Stomach (tissue), 8 donors: ENCODE measurements at regions not wholly inside any gene's neighbourhood (a gene's known extent, or its start where the extent isn't known, plus 50 kb on each side); places are given as distances from the start of the nearest gene placed in this dataset.
"Not testable (repeated sequence)": the region's sequence is repeated elsewhere in the genome, so short reads cannot be mapped to it uniquely, and the experiment has no call there.

Experiments used
- DNase-seq, 2 donors: peaks; one replicate each; pipeline versions ENCODE4 v3.0.0 to v3.0.0-alpha.2; 2013 to 2019
- H3K27ac ChIP-seq, 5 donors: fragments of 200-600 bp in 4 of 5; sonication (generic) in 4 of 5; one replicate each; pipeline ENCODE4 v1.5.1; 2013 to 2019; ENCODE audit warnings: mild to moderate bottlenecking in 1 of 5, moderate library complexity in 1 of 5
- H3K27me3 ChIP-seq, 3 donors: fragments of 200-600 bp; sonication (generic); one replicate each; pipeline ENCODE4 v1.5.1; 2017 to 2019; ENCODE audit warnings: mixed run types in 1 of 3
- H3K36me3 ChIP-seq, 4 donors: fragments of 200-600 bp; sonication (generic); 1 replicate in 3 of 4; 2 replicates in 1 of 4; pipeline ENCODE4 v1.5.1; 2016 to 2019
- H3K4me1 ChIP-seq, 4 donors: fragments of 200-600 bp; sonication (generic); one replicate each; pipeline ENCODE4 v1.5.1; 2016 to 2019
- H3K4me3 ChIP-seq, 4 donors: fragments of 200-600 bp; sonication (generic) in 3 of 4; one replicate each; pipeline ENCODE4 v1.5.1; 2016 to 2019; ENCODE audit warnings: mild to moderate bottlenecking in 1 of 4
- H3K9me3 ChIP-seq, 4 donors: fragments of 200-600 bp; sonication (generic); one replicate each; pipeline ENCODE4 v1.5.1; 2016 to 2019
- CTCF ChIP-seq, 7 experiments: fragments of 450-650 bp in 4 of 7; fragments of 200-600 bp in 3 of 7; sonication (generic) in 3 of 7; IDR thresholded peaks; one replicate each; pipeline ENCODE4 v1.5.1; 2016 to 2019; ENCODE audit warnings: antibody characterized with exemption in 7 of 7, control low read depth in 2 of 7, mild to moderate bottlenecking in 1 of 7
- EP300 ChIP-seq: sonication (generic); formaldehyde crosslinking; IDR thresholded peaks from one replicate; pipeline ENCODE4 v1.6.1; 2017; ENCODE audit warnings: antibody characterized with exemption
- POLR2A ChIP-seq, 4 donors: fragments of 450-650 bp; IDR thresholded peaks; one replicate each; pipeline ENCODE4 v1.6.1; 2016; ENCODE audit warnings: antibody characterized with exemption in 4 of 4, control low read depth in 2 of 4, mild to moderate bottlenecking in 1 of 4, moderate library complexity in 1 of 4
- POLR2AphosphoS5 ChIP-seq, 3 donors: sonication (generic); formaldehyde crosslinking; IDR thresholded peaks; one replicate each; pipeline ENCODE4 v1.6.1; 2016; ENCODE audit warnings: antibody characterized with exemption in 3 of 3
- WGBS, 5 donors: extraction: QIAGEN DNeasy Blood & Tissue Kit in 3 of 5; methylation state at CpG; one replicate each; pipeline versions ENCODE4 v1.1.5 to v1.1.7; 2013 to 2018; 5-methylcytosine and 5-hydroxymethylcytosine counted together
- intact Hi-C: fragments of 100-400 bp; cut with DNase I; formaldehyde crosslinking; loops from one replicate; pipeline ENCODE4 v1.15.1; 2023; ENCODE audit warnings: low total_unique reads
- donor health status: healthy with polysubstance abuse.
- donor health status: Bipolar disorder and iron deficiency.
- donor health status: healthy.

GRCh38 chr6:139448051-139448649, 73.7 kb upstream of the CITED2 start:
- no peaks in the 10 kb centered on the region for H3K36me3 ChIP-seq
- no peaks in the 10 kb centered on the region for H3K4me1 ChIP-seq
- no peak for DNase-seq
- H3K9me3 ChIP-seq = no peaks in the 10 kb centered on the region
- no peak overlapping the region for H3K27ac ChIP-seq
- intact Hi-C loops = no loop called here
- WGBS, 5 donors = 78 to 92% (median 87%) methylated on average over 2 of the region's 2 CpGs
- no peaks in the 10 kb centered on the region for H3K27me3 ChIP-seq
- H3K4me3 ChIP-seq = no peak overlapping the region
- TF ChIP-seq POLR2A (IDR thresholded peaks at IDR 0.05) (no peak), CTCF (IDR thresholded peaks at IDR 0.05) (no peak), EP300 (no peak), POLR2AphosphoS5 (IDR thresholded peaks at IDR 0.05) (no peak)

GRCh38 chr6:139447656-139447975, 73.2 kb upstream of the CITED2 start:
- H3K27ac ChIP-seq = no peak overlapping the region
- 96 to 100% (median 100%) methylated on average over 1 of the region's 1 CpG for WGBS, 5 donors

GRCh38 chr6:139446768-139447655, 72.6 kb upstream of the CITED2 start:
- Histone ChIP-seq H3K4me3 (no peak overlapping the region), H3K27me3 (no peaks in the 10 kb centered on the region), H3K36me3 (no peaks in the 10 kb centered on the region), H3K4me1 (no peaks in the 10 kb centered on the region), H3K9me3 (no peaks in the 10 kb centered on the region), H3K27ac (no peak overlapping the region)
- intact Hi-C loops = no loop called here
- TF ChIP-seq EP300 = no peak
- no peak for TF ChIP-seq POLR2A (IDR thresholded peaks at IDR 0.05)
- TF ChIP-seq POLR2AphosphoS5 (IDR thresholded peaks at IDR 0.05) = no peak
- no peak for DNase-seq
- 94 to 96% (median 94%) methylated on average over 6 of the region's 6 CpGs for WGBS, 5 donors

More at GRCh38 chr6:139447656-139447975, 73.2 kb upstream of the CITED2 start:
- H3K4me1 ChIP-seq = no peaks in the 10 kb centered on the region
- H3K36me3 ChIP-seq = no peaks in the 10 kb centered on the region
- no peak for DNase-seq
- TF ChIP-seq POLR2AphosphoS5 (IDR thresholded peaks at IDR 0.05) (no peak), POLR2A (IDR thresholded peaks at IDR 0.05) (no peak), CTCF (IDR thresholded peaks at IDR 0.05) (no peak), EP300 (no peak)
- H3K4me3 ChIP-seq = no peak overlapping the region
- intact Hi-C loops = no loop called here
- no peaks in the 10 kb centered on the region for H3K27me3 ChIP-seq
- H3K9me3 ChIP-seq = no peaks in the 10 kb centered on the region

GRCh38 chr6:139446138-139446715, 71.8 kb upstream of the CITED2 start:
- H3K27me3 ChIP-seq = no peaks in the 10 kb centered on the region
- WGBS, 5 donors = 88 to 95% (median 93%) methylated on average over 5 of the region's 5 CpGs
- no peak for TF ChIP-seq EP300
- no peak for TF ChIP-seq POLR2A (IDR thresholded peaks at IDR 0.05)
- TF ChIP-seq CTCF (IDR thresholded peaks at IDR 0.05) = no peak
- TF ChIP-seq POLR2AphosphoS5 (IDR thresholded peaks at IDR 0.05) = no peak
- no peaks in the 10 kb centered on the region for H3K9me3 ChIP-seq
- no peak overlapping the region for H3K27ac ChIP-seq
- intact Hi-C loops = no loop called here
- H3K4me3 ChIP-seq = no peak overlapping the region
- H3K36me3 ChIP-seq = no peaks in the 10 kb centered on the region
- no peaks in the 10 kb centered on the region for H3K4me1 ChIP-seq
- DNase-seq = no peak

GRCh38 chr6:139444273-139444787, 69.9 kb upstream of the CITED2 start:
- H3K4me3 ChIP-seq, DNase-seq, H3K9me3 ChIP-seq, intact Hi-C loops, H3K4me1 ChIP-seq, H3K27ac ChIP-seq, H3K36me3 ChIP-seq, H3K27me3 ChIP-seq: not testable (repeated sequence)
- 94 to 96% (median 96%) methylated on average over 7 to 11 of the region's 11 CpGs for WGBS, 5 donors
